ENCODE measurements at regions not wholly inside any gene's neighbourhood (a gene's known extent, or its start where the extent isn't known, plus 50 kb on each side); places are given as distances from the start of the nearest gene placed in this dataset.

GRCh38 chr14:66238969-66239368 is 247.2 kb upstream of the CCDC196 start:
- no peaks in the 10 kb centered on the region for H3K79me2 ChIP-seq (replicated peaks; ENCODE audit: insufficient read depth)
- no peaks in the 10 kb centered on the region for H4K20me1 ChIP-seq (replicated peaks; ENCODE audit: insufficient read depth)
- no peaks in the 10 kb centered on the region for H3F3A ChIP-seq (replicated peaks; ENCODE audit: low read depth)
- Mint-ChIP-seq H3K27ac (no peak overlapping the region), H3K4me1 (peaks cover 2% of the 10 kb centered on the region), H3K9me3 (no peaks in the 10 kb centered on the region), H3K4me3 (no peak overlapping the region), H3K36me3 (ENCODE audit: low read depth) (no peaks in the 10 kb centered on the region), H3K27me3 (ENCODE audit: insufficient read depth, low read depth, poor library complexity) (peaks cover 2% of the 10 kb centered on the region)
- no peak overlapping the region for H3K27ac ChIP-seq (ENCODE audit: low read depth)
- H2AFZ ChIP-seq, result no peak overlapping the region
- no peak for TF ChIP-seq CREB1 (CRISPR knock-in tag; IDR thresholded peaks at IDR 0.05; ENCODE audit: low read depth)
- TF ChIP-seq STAT1 (IDR thresholded peaks at IDR 0.05; ENCODE audit: unreplicated experiment), result no peak
- no peak for TF ChIP-seq ZNF462 (CRISPR knock-in tag; IDR thresholded peaks at IDR 0.05)
- TF ChIP-seq NANOG (IDR thresholded peaks at IDR 0.05; ENCODE audit: borderline replicate concordance), result no peak
- TF ChIP-seq EZH2 (IDR thresholded peaks at IDR 0.05; ENCODE audit: low read depth, unreplicated experiment), result no peak
- TF ChIP-seq EZH2phosphoT487 (IDR thresholded peaks at IDR 0.05; ENCODE audit: unreplicated experiment), result no peak
- TF ChIP-seq ETS1 (IDR thresholded peaks at IDR 0.05), result no peak
- TF ChIP-seq CTCF (conservative IDR thresholded peaks at IDR 0.05; ENCODE audit: low read depth in 2 of 2), result no peak
- TF ChIP-seq ZNF331 (CRISPR knock-in tag; IDR thresholded peaks at IDR 0.05; ENCODE audit: low read depth), result no peak
- no peak for TF ChIP-seq POLR2AphosphoS5 (IDR thresholded peaks at IDR 0.05; ENCODE audit: low read depth)
- TF ChIP-seq JUNB (IDR thresholded peaks at IDR 0.05; ENCODE audit: unreplicated experiment), result no peak
- H3K27me3 ChIP-seq (ENCODE audit: insufficient read depth), result no peaks in the 10 kb centered on the region
- H3K36me3 ChIP-seq (ENCODE audit: insufficient read depth), result no peaks in the 10 kb centered on the region
- H3K4me1 ChIP-seq (ENCODE audit: insufficient read depth), result 0 out of 2 replicates have a peak, but pooled peaks cover under 1% of the 10 kb centered on the region
- no peak overlapping the region for H3K4me2 ChIP-seq
- H3K4me3 ChIP-seq, result no peak overlapping the region
- DNase-seq (ENCODE audit: low spot score) (no peak), ATAC-seq (no peak)
- H3K9me2 ChIP-seq (ENCODE audit: insufficient read depth), result no peaks in the 10 kb centered on the region; the same call in 1 of the 2 replicates
